A549 (cell line): ENCODE measurements at regions not wholly inside any gene's neighbourhood (a gene's known extent, or its start where the extent isn't known, plus 50 kb on each side); places are given as distances from the start of the nearest gene placed in this dataset.

Experiments
- ATAC-seq, 2 experiments: fragments of 200-7000 bp in 1 of 2; fragments of >200 bp in 1 of 2; cut with Nextera tagmentation in 1 of 2; cut with Tn5 transposase in 1 of 2; 3 replicates each; pipeline versions ENCODE4 v1.8.0 to v1.9.1; 2018 to 2020; ENCODE audit warnings: mild to moderate bottlenecking in 1 of 2, moderate library complexity in 1 of 2
- CTCF ChIA-PET: fragments of 300-600 bp; sonication (Branson Sonifier 250); formaldehyde crosslinking; extraction: SDS; loops from one replicate; lab custom pipeline; 2021; ENCODE audit warnings: antibody characterized with exemption, inconsistent platforms; lab: Yijun Ruan, JAX
- POLR2A ChIA-PET: fragments of 350-600 bp; formaldehyde crosslinking; extraction: SDS; loops from one replicate; lab custom pipeline; 2021; ENCODE audit warnings: antibody characterized with exemption, inconsistent platforms; lab: Yijun Ruan, JAX
- DNase-seq, 2 experiments: peaks; one replicate each; pipeline versions ENCODE4 v3.0.0 to v3.0.0-alpha.2; 2011 to 2016; ENCODE audit warnings: low read depth in 1 of 2, low spot score in 1 of 2
- FAIRE-seq: peaks from 2 replicates; lab custom pipeline; 2011; peaks lifted over from hg19 to GRCh38; lab: Jason Lieb, UNC
- H3K27ac ChIP-seq, 2 experiments: fragments of >200 bp; sonication (Bioruptor Twin); formaldehyde crosslinking; 3 replicates each; pipeline ENCODE4 v1.5.1; 2016 to 2017
- H3K4me1 ChIP-seq: fragments of >200 bp; sonication (Bioruptor Twin); formaldehyde crosslinking; 3 replicates; pipeline ENCODE4 v1.6.1; 2016
- H3K4me2 ChIP-seq: fragments of >200 bp; sonication (Bioruptor Twin); formaldehyde crosslinking; 3 replicates; pipeline ENCODE4 v1.6.1; 2016
- H3K4me3 ChIP-seq: fragments of >200 bp; sonication (Bioruptor Twin); formaldehyde crosslinking; 3 replicates; pipeline ENCODE4 v1.5.1; 2016
- H3K9me3 ChIP-seq: fragments of >200 bp; sonication (Bioruptor Twin); formaldehyde crosslinking; 3 replicates; pipeline ENCODE4 v1.6.1; 2016
- CEBPB ChIP-seq, 2 experiments: fragments of >200 bp in 1 of 2; sonication (Bioruptor Twin) in 1 of 2; formaldehyde crosslinking in 1 of 2; IDR thresholded peaks; 2 replicates each; pipeline ENCODE4 v1.6.1; 2012 to 2016
- CHD2 ChIP-seq: fragments of 150-350 bp; IDR thresholded peaks from 2 replicates; pipeline ENCODE4 v1.6.1; 2014; ENCODE audit warnings: low read length; ENCODE audit not compliant: partially characterized antibody
- EHF ChIP-seq: fragments of 250-450 bp; sonication (Bioruptor Pico); IDR thresholded peaks from 2 replicates; pipeline ENCODE4 v1.5.0; 2020; ENCODE audit warnings: mild to moderate bottlenecking
- EHMT2 ChIP-seq: fragments of 200-600 bp; sonication (generic); IDR thresholded peaks from 2 replicates; pipeline ENCODE4 v1.6.1; 2016; ENCODE audit warnings: antibody characterized with exemption, low read depth, mild to moderate bottlenecking, moderate library complexity
- EP300 ChIP-seq, 2 experiments: fragments of >200 bp; sonication (Bioruptor Twin); formaldehyde crosslinking; IDR thresholded peaks; 2 replicates in 1 of 2; 3 replicates in 1 of 2; pipeline ENCODE4 v1.6.1; 2016 to 2017
- GATA3 ChIP-seq: IDR thresholded peaks from 2 replicates; pipeline ENCODE4 v1.6.1; 2012; ENCODE audit warnings: borderline replicate concordance
- HDAC2 ChIP-seq: fragments of 200-600 bp; sonication (generic); IDR thresholded peaks from 2 replicates; pipeline ENCODE4 v1.6.1; 2016
- HEYL ChIP-seq: fragments of 250-450 bp; sonication (Bioruptor Pico); IDR thresholded peaks from 2 replicates; pipeline ENCODE4 v1.8.0; 2021; ENCODE audit warnings: mild to moderate bottlenecking, moderate library complexity
- HMGXB4 ChIP-seq: fragments of 250-450 bp; sonication (Bioruptor Pico); IDR thresholded peaks from 2 replicates; pipeline ENCODE4 v1.5.0; 2021; ENCODE audit warnings: mild to moderate bottlenecking, moderate library complexity, borderline replicate concordance
- HOXB5 ChIP-seq: fragments of 250-450 bp; sonication (Bioruptor Pico); IDR thresholded peaks from 2 replicates; pipeline ENCODE4 v1.5.0; 2020; ENCODE audit warnings: mild to moderate bottlenecking, moderate library complexity
- JUN ChIP-seq, 2 experiments: fragments of >200 bp; sonication (Bioruptor Twin); formaldehyde crosslinking; IDR thresholded peaks; 2 replicates in 1 of 2; 3 replicates in 1 of 2; pipeline ENCODE4 v1.6.1; 2016 to 2017
- KDM5A ChIP-seq: fragments of 200-600 bp; sonication (generic); IDR thresholded peaks from 2 replicates; pipeline ENCODE4 v1.6.1; 2016; ENCODE audit warnings: antibody characterized with exemption, mild to moderate bottlenecking
- MAFK ChIP-seq: fragments of 450-650 bp; IDR thresholded peaks from 2 replicates; pipeline ENCODE4 v1.6.1; 2014; ENCODE audit not compliant: partially characterized antibody
- MAZ ChIP-seq: fragments of 150-350 bp; IDR thresholded peaks from 2 replicates; pipeline ENCODE4 v1.6.1; 2014; ENCODE audit warnings: antibody characterized with exemption, low read depth, low read length, borderline replicate concordance
- MYC ChIP-seq: IDR thresholded peaks from 2 replicates; pipeline ENCODE4 v1.6.1; 2012; ENCODE audit warnings: mild to moderate bottlenecking, inconsistent platforms, low read length, improper control_type of control experiment, borderline replicate concordance
- NPAS2 ChIP-seq: fragments of 250-450 bp; sonication (Bioruptor Pico); IDR thresholded peaks from 2 replicates; pipeline ENCODE4 v1.8.0; 2022; ENCODE audit warnings: mild to moderate bottlenecking, moderate library complexity, borderline replicate concordance
- PHF8 ChIP-seq: fragments of 200-600 bp; sonication (generic); IDR thresholded peaks from 2 replicates; pipeline ENCODE4 v1.6.1; 2016; ENCODE audit warnings: low read depth, mild to moderate bottlenecking, antibody characterized with exemption, moderate library complexity, borderline replicate concordance
- POLR2AphosphoS2 ChIP-seq: conservative IDR thresholded peaks from 2 replicates; pipeline ENCODE4 v1.6.1; 2012; ENCODE audit warnings: low read length, improper control_type of control experiment, inconsistent platforms
- RAD21 ChIP-seq, 2 experiments: fragments of >200 bp in 1 of 2; sonication (Bioruptor Twin) in 1 of 2; formaldehyde crosslinking in 1 of 2; IDR thresholded peaks in 1 of 2; conservative IDR thresholded peaks in 1 of 2; 2 replicates in 1 of 2; 3 replicates in 1 of 2; pipeline ENCODE4 v1.6.1; 2012 to 2018; ENCODE audit warnings: inconsistent platforms in 1 of 2
- REST ChIP-seq: fragments of 200-600 bp; sonication (generic); IDR thresholded peaks from 2 replicates; pipeline ENCODE4 v1.6.1; 2016; ENCODE audit warnings: antibody characterized with exemption, mild to moderate bottlenecking, moderate library complexity
- SREBF2 ChIP-seq: fragments of 450-650 bp; IDR thresholded peaks from 2 replicates; pipeline ENCODE4 v1.6.1; 2014; ENCODE audit warnings: mild to moderate bottlenecking, moderate library complexity
- TFCP2L1 ChIP-seq: fragments of 250-450 bp; sonication (Bioruptor Pico); IDR thresholded peaks from 2 replicates; pipeline ENCODE4 v1.5.0; 2021; ENCODE audit warnings: mild to moderate bottlenecking
- USF2 ChIP-seq: fragments of 450-650 bp; IDR thresholded peaks from 2 replicates; pipeline ENCODE4 v1.6.1; 2014; ENCODE audit warnings: antibody characterized with exemption
- WGBS: methylation state at CpG from one replicate; pipeline ENCODE4 v1.1.6; 2017; ENCODE audit errors: missing lambda C conversion rate; 5-methylcytosine and 5-hydroxymethylcytosine counted together
- TF ChIP-seq, protein P1 (sequence below): IDR thresholded peaks from 2 replicates; pipeline ENCODE4 v1.6.1; 2012

DNA sequence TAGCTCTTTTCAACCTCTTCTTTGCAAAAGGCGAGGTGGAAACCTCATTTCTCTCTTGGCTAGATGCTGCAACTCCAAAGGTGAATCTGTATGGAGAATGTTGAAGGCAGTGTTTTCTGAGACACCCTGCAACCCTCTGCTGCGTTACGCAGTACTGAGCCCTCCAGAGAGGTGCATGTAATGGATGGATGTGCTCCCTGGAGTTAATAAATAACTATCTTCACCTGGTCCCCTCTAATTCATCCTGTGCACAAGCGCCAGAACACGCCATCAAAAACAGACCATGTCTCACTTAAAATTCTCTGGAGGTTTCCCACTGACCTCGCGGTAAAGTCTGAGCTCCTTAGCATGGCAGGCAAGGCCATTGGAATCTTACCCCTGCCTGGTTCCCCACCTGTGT is 234.4 kb upstream of the PWP1 start (continued):
- TF ChIP-seq, protein P1, sequence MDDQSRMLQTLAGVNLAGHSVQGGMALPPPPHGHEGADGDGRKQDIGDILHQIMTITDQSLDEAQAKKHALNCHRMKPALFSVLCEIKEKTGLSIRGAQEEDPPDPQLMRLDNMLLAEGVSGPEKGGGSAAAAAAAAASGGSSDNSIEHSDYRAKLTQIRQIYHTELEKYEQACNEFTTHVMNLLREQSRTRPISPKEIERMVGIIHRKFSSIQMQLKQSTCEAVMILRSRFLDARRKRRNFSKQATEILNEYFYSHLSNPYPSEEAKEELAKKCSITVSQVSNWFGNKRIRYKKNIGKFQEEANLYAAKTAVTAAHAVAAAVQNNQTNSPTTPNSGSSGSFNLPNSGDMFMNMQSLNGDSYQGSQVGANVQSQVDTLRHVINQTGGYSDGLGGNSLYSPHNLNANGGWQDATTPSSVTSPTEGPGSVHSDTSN = no peak
- TF ChIP-seq JUN (IDR thresholded peaks at IDR 0.05) (no peak), HDAC2 (no peak), SREBF2 (no peak), USF2 (no peak), MYC (no peak), EP300 (IDR thresholded peaks at IDR 0.05) (no peak), GATA3 (no peak), MAFK (no peak), CEBPB (IDR thresholded peaks at IDR 0.05) (no peak), NPAS2 (CRISPR knock-in tag) (no peak)

DNA sequence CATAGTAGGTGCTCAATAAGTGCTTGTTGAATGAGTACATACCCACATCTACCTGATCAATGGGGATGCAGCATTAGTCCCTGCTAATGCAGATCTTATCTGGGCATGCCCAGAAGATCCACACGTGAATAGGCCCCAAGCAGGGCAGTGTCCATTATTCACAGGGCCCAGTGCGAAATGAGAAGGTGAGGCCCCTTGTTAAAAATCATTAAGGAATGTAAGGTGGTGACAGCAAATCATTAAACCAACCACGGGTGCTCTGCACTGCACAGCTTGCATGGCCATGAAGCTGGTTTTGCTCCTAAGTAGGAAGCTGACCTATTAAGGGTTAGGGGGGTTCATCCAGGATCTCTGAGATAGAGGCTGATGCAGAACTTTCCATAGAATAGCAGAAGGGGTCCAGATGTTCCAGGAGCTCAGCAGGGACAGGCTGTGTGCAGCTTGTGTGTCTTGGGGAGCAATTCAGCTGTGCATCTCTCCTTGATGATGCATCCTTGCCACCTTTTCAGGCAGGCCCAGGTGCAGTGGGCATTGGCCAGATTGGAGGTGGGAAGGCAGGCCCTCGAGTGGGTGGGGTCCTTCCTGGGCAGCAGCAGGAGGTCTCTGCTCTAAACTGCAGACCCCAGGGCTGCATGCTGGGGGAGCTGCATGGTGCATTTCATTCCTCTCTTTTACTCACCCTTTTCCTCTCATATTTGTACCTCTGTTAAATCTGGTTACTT is 231.3 kb upstream of the PWP1 start:
- WGBS = 59% methylated on average over 4 of the region's 4 CpGs

GRCh38 chr12:107457362-107457935 is 228.2 kb upstream of the PWP1 start:
- no peak for DNase-seq
- peaks cover 11% of the 10 kb centered on the region; the same call in 2 of the 3 replicates for H3K4me1 ChIP-seq
- no peaks in the 10 kb centered on the region for H3K9me3 ChIP-seq
- FAIRE-seq = no peak
- TF ChIP-seq USF2 (no peak), PHF8 (no peak), HOXB5 (CRISPR knock-in tag) (no peak), MAZ (no peak), HMGXB4 (CRISPR knock-in tag) (no peak), HEYL (CRISPR knock-in tag) (no peak), TFCP2L1 (no peak), KDM5A (no peak), EHF (no peak), EHMT2 (no peak), RAD21 (conservative IDR thresholded peaks at IDR 0.05 in 1 of 2, IDR thresholded peaks at IDR 0.05 in 1 of 2) (no peak), CEBPB (IDR thresholded peaks at IDR 0.05) (no peak), REST (no peak), POLR2AphosphoS2 (no peak)
- TF ChIP-seq, all 56 proteins: peak for 0
- ATAC-seq = no peak
- no peak overlapping the region for H3K4me3 ChIP-seq
- H3K4me2 ChIP-seq = no peak overlapping the region
- WGBS = 91% methylated on average over 11 of the region's 11 CpGs
- POLR2A ChIA-PET = no interaction called here
- CTCF ChIA-PET = interaction anchor here (0.8 to 1.2 kb wide), 3 partner anchors 10 to 326 kb away, joined by 3 read pairs; no protein-coding TSS in a partner anchor
- H3K27ac ChIP-seq = no peak overlapping the region

More for the DNA sequence above, 231.3 kb upstream of the PWP1 start:
- no peak for TF ChIP-seq CHD2
- no peak overlapping the region for H3K27ac ChIP-seq
- no peak overlapping the region for H3K4me2 ChIP-seq
- FAIRE-seq (no peak), DNase-seq (no peak), ATAC-seq (no peak)
- POLR2A ChIA-PET = no interaction called here
- H3K9me3 ChIP-seq = no peaks in the 10 kb centered on the region
- CTCF ChIA-PET = interaction anchor here (1.5 to 2.3 kb wide), 3 partner anchors 21 to 322 kb away, joined by 4 to 8 read pairs (median 5); no protein-coding TSS in a partner anchor
- peaks cover 22% of the 10 kb centered on the region; the same call in 2 of the 3 replicates for H3K4me1 ChIP-seq
- H3K4me3 ChIP-seq = no peak overlapping the region
